GM21717 (cell line): ENCODE measurements at regions not wholly inside any gene's neighbourhood (a gene's known extent, or its start where the extent isn't known, plus 50 kb on each side); places are given as distances from the start of the nearest gene placed in this dataset.

Experiments
- ATAC-seq: cut with Tn5 transposase; IDR thresholded peaks from one replicate; pipeline ENCODE4 v1.9.1; 2021; ENCODE audit warnings: mild to moderate bottlenecking, moderate library complexity; ENCODE audit not compliant: unreplicated experiment

GRCh38 chr5:107154593-107154992 is 516.1 kb downstream of the EFNA5 start:
- no peak for ATAC-seq

DNA sequence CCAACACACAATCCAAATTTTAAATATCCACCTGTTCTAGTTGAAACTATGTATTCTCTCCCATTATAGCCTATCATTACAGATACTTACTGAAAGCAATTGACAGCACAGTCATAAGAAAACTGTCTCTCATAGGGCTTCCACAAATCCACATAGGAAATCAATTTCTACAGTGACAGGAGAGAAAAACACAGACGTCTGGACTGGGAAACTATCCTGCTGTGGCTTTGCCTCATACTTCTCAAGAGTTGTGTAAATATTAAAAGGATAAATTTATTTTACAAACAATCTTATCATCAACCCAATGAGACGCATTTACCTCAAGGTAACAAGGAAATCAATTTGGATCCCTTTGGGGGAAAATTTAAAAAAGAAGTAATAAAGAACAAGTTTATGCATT is 517.5 kb downstream of the EFNA5 start:
- no peak for ATAC-seq

- ATAC-seq = peak; percentile 98
These were observed 521.3 kb downstream of the EFNA5 start for GRCh38 chr5:107149243-107150005.

GRCh38 chr5:107147589-107147988 is 523.1 kb downstream of the EFNA5 start:
- no peak for ATAC-seq

GRCh38 chr5:107146901-107147300 is 523.8 kb downstream of the EFNA5 start:
- no peak for ATAC-seq

DNA sequence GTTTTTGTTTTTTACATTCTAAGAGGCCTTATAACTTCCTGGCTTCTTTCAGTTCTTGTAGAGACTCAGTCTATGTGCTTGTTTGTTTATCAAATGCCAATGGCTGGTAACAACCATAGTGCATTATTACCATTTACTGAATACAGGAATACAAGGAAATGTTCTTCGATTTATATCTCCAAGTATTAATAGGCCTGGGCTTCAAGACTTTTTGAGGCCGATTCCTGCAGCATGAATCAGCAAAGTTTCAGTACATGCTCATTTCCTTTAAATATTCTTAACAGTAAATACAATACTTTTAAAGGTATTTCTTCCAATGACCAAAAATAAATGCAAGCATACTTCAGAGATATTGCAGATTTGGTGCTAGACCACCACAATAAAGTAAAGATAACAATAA is 535.3 kb downstream of the EFNA5 start:
- ATAC-seq = no peak

- ATAC-seq = no peak
These were observed 535.8 kb downstream of the EFNA5 start for GRCh38 chr5:107134931-107135330.

- ATAC-seq = no peak
These were observed 541.7 kb downstream of the EFNA5 start for GRCh38 chr5:107129051-107129450.

- ATAC-seq = no peak
These were observed 542.9 kb downstream of the EFNA5 start for GRCh38 chr5:107127878-107128277.

- no peak for ATAC-seq
These were observed 544.4 kb downstream of the EFNA5 start for GRCh38 chr5:107126341-107126740.

- no peak for ATAC-seq
These were observed 546.4 kb downstream of the EFNA5 start for GRCh38 chr5:107124376-107124775.

DNA sequence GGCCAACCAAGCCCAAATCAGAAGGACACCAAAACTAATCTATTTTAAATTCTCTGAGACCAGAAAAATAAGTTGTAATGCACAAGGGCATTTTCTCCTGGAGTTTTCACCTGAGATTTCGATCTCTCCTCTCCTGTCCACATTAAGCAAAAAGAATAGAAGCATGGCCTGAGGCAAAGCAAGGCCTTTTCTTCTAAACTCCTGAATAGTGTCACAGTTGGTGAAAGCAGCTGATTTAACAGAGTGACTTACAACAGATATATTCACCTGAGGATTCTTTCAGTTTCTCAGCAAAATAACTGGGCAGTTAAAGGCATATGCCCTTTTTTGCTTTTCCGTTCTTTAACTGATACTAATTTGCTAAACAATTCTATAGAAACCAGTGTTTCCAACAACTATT is 547.7 kb downstream of the EFNA5 start:
- no peak for ATAC-seq

DNA sequence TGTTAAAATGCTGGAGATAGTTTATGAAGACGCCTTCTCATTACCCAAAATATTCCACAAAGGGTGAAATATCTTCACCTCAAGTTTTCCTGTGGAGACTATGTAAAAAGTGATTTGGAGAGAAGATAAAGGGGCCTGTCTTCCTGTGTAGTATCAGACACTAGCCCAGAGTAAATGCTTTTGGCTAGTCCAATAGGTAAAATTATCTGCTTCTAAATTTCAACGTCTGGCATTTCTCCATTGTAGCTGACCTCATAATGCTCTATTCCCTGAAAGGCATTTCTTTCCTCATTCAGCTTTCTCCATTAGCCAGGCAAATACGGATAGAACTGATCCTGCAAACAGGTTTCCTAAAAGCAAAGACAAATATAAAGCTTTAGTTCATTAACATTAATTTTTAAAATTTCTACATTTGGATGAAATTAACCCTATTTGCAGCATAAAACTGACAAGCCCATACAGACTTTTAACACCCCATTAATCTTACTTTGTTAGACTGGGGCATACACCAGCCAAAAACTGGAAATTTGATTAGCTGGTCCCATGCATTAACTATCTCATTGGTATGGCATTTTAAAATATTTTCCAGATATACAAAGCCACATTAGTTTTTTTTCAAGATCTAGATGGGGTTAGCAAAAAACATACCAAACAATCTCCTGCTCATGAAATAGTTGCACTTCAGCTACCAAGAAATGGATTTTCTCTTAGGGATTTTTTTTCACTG is 548.8 kb downstream of the EFNA5 start:
- ATAC-seq = no peak

DNA sequence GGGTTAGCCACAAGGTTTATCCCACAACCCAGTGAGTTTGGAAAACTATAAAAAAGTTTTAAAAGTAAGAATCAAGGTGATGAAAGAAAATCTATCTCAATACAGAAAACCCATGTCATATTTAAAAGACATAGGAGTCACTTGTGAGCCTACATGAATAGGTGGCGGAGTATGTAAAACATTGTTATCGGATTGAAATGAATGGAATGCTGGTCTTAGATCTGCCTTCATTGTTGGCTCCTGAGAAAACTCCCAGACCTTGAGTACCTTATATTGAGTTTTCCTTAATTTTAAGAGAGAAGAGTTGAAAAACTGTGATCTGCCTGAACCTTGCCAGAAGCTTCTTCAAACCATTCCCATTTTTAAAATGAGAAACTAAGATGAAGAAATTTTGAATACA is 551.1 kb downstream of the EFNA5 start:
- ATAC-seq = no peak

DNA sequence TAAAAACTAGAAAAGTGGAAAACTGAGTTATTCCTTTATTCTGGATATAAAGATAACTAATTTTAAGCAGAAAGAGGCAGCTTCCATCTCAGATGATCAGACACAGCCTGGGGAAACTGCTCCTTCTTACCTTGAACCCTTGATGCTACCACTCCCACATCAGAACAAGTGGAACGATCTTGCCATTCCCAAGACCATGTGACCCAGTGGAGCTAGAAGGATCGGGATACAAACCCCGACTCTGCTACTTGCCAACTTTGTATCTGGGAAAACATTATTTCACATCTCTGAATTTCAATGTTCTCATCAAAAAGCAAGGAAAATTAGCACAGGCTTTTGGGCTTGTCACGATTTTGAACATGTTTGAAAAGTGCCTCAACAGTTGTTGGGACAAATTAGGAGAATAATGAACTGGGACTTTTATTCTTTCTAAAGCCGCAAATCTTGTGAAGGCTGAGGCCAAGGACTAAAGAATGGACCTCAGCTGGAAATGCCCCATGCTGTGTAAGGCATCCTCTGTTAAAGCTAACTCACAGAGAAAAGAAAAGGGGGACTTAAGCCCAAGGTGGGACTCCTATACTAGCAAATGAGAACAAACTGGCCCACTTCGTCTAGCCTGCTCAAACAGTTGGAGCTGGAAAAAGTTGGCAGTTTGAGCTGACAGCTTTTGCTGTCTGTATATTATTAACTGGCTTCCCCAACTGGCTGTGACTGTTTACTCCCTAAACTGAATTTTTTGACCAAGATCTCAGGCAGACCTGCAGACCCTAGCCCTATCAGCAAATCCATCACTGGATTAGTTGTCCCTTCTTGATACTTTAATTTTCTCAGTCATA is 552.3 kb downstream of the EFNA5 start:
- no peak for ATAC-seq

DNA sequence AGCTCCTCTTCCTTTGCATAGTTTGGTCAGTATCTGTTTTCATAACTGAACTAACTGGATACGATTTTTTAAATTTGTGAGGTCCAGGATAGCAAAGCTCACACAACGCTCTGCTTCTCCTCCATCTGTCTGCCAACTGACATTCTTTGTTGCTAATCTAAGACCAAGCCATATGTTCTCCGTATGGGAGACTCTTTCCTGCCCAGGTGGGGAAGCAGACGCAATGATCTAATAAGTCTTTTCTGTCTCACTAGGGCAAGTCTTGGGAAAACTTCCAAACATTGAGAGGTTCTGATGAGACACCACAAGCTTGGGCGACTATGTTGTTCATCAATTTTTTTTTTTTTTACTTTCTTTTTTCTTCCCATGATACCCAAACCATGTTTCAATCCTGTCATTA is 558.5 kb downstream of the EFNA5 start:
- no peak for ATAC-seq

- ATAC-seq = peak; percentile 67
These were observed 566.4 kb downstream of the EFNA5 start for GRCh38 chr5:107104040-107104995.

GRCh38 chr5:107103522-107103921 is 567.2 kb downstream of the EFNA5 start:
- no peak for ATAC-seq

DNA sequence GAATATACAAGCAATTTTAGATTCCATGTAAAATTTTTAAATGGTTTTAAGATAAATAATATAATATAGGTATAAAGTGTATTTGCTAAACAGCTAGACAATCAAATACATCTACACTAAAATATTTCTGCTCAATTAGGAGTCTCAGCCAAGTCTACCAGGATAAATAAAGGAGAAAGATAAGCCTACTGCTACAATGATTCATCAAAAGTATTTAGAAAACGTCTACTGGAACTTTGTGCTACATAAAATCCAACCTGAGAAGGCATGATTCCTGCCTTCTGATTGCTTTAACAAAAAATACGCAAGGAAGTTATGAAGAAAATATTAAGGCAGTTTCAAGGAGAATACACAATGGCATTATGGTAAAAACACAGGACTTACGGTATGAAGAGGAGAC is 570.6 kb downstream of the EFNA5 start:
- ATAC-seq = no peak

DNA sequence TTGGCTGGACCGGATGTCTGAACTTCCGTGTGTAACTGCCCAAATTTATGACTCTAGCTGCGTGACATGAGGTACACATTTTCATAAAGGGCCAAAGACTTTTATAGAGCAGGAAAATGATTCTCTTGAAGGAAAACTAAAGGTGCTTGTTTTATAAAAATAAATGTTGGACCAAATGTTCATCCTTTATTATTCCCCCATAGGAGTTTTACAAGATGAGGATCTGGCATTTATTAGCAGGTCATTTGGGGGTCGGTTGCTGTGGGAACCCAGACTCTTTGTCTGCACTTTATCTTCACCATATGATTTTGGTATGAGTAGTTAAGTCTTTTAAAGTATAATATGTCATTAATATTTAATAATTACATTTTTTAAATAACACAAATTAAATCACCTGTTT is 571.2 kb downstream of the EFNA5 start:
- no peak for ATAC-seq
